Fibroblast of villous mesenchyme (primary cell): ENCODE measurements at regions not wholly inside any gene's neighbourhood (a gene's known extent, or its start where the extent isn't known, plus 50 kb on each side); places are given as distances from the start of the nearest gene placed in this dataset.

Source experiments
- DNase-seq: peaks from one replicate; pipeline ENCODE4 v3.0.0-alpha.2; 2010; ENCODE audit warnings: low read depth
- H3K4me3 ChIP-seq: 2 replicates; pipeline ENCODE4 v1.5.1; 2011; ENCODE audit warnings: low read depth, mild to moderate bottlenecking, low read length
- TF ChIP-seq, protein P1 (sequence below): IDR thresholded peaks from 2 replicates; pipeline ENCODE4 v1.5.1; 2012; ENCODE audit warnings: low read depth, mild to moderate bottlenecking, low read length; ENCODE audit not compliant: insufficient read depth

DNA sequence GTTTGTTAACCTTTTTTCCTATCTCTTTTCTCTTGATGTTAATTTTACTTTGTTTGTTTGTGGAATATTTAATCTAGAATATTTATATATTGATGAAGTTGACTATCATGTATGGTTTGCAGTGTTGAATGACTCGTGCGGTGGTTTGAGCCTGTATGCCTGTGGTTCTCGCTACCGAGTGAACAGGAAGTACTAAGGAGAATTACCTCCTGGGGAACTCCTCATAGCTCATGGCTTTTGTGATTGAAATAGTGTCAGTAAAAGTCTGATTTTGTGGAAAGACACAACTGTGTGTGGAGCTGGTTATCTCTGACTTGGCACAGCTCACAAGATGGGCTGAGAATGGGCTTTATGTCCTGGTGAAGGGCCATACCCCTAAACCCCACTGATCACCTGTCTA is 498.6 kb downstream of the GLRX3 start:
- TF ChIP-seq, protein P1, sequence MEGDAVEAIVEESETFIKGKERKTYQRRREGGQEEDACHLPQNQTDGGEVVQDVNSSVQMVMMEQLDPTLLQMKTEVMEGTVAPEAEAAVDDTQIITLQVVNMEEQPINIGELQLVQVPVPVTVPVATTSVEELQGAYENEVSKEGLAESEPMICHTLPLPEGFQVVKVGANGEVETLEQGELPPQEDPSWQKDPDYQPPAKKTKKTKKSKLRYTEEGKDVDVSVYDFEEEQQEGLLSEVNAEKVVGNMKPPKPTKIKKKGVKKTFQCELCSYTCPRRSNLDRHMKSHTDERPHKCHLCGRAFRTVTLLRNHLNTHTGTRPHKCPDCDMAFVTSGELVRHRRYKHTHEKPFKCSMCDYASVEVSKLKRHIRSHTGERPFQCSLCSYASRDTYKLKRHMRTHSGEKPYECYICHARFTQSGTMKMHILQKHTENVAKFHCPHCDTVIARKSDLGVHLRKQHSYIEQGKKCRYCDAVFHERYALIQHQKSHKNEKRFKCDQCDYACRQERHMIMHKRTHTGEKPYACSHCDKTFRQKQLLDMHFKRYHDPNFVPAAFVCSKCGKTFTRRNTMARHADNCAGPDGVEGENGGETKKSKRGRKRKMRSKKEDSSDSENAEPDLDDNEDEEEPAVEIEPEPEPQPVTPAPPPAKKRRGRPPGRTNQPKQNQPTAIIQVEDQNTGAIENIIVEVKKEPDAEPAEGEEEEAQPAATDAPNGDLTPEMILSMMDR: no peak
- H3K4me3 ChIP-seq: no peak overlapping the region
- DNase-seq: no peak

DNA sequence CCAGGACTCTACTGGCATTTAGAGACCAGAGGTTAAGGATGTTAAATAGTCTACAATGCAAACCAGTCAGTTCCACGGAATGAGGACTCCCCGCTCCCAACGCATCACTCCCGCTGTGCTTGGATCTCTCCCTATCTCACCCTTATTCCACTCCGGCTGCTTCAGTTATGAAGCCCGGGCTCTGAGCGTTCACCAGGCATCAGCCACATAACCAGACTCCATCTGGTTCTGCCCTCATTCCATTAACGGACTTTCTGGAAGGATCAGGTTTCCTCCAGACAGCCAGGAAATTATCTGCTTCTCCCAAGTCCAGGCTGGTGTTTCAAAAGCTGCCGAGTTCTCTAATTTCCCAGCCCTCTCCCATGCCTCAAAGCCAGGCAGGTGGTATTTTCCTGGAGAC is 499.3 kb downstream of the GLRX3 start:
- no peak for DNase-seq
- TF ChIP-seq, protein P1: no peak
- no peak overlapping the region for H3K4me3 ChIP-seq

DNA sequence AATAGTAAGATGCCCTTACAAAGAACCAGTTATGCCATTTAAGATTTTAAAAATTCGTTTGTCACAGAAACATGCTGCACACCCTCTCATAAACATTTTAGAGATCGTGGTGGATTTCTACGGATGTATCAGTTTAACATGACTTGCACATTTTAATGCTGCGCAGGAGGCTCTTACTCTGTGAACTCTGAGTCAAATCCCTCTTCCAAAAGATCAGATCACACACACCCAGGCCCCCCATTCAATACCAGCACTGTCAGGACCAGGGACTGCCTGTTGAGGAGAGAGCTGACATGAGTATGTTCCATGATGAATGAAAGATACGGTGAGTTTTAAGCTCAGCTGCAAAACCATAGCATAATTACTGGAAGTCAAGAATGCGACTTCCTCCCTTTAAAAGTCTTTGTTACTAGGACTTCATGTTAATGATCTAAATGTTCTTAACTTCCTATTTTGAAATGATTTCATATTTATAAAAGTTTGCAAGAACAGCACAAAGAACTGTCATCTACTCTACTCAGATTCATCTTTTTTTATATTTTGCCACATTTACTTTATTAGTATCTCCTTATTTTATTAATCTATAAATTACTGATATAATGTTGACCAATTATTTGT is 500.2 kb downstream of the GLRX3 start:
- no peak overlapping the region for H3K4me3 ChIP-seq
- no peak for DNase-seq
- TF ChIP-seq, protein P1: no peak

DNA sequence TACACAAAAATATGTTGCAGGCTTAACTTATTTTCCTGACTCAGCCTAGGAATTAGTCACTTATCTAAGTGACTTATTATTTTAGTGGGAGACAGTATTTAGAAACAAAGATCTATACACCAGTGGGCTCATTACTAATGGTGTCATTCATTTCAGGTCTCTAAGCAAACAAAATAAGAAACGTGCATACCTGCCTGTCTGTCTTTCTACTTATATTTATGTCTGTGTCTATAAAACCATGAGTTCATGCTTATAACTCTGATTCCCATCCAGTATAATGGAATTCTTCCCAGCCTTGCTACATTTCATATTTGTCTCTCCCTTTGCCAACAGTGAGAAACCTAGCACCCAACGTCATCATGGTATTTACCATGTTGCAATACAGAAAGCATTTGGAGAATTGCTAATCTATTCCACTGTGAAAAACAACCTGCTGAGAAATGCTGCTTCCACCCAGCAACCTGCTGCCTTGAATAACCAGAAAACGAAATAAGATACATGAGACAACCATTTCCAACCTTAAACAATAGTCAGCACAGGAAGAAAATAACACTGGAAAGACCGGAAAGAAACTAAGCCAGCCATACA is 501.0 kb downstream of the GLRX3 start:
- TF ChIP-seq, protein P1: no peak
- no peak overlapping the region for H3K4me3 ChIP-seq
- no peak for DNase-seq

DNA sequence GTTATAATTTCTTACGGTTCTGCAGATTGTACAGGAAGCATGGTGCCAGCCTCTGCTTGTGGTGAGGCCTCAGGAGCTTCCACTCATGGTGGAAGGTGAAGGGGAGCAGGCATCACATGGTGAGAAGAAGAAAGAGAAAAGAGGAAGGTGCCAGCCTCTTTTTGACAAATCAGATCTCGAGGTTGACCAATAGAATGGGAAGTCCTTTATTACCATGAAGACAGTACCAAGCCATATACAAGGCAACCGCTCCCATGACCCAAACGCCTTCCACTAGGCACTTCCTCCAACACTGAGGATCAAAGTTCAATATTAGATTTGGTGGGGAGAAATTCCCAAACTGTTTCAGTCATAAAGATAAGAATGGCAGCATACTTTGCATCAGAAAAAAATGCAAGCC is 502.8 kb downstream of the GLRX3 start:
- no peak for DNase-seq
- TF ChIP-seq, protein P1: no peak
- H3K4me3 ChIP-seq: no peak overlapping the region

DNA sequence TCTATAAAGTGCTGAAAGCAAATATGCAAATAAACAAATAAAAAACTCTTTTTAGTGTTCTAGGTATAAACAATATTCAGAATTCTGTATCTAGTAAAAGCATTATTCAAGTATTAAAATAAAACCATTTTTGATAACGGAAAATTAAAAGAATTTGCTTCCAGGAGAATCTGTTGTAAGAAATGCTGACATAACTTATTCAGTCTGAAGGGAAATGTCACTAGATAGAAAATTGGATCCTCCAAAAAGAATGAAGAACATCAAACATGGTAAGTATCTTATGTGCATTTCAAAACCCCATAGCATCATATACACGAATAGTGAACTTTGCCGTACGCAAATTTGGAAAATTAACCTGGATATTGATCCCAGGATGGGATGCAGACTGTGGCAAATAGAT is 506.7 kb downstream of the GLRX3 start:
- TF ChIP-seq, protein P1: no peak
- H3K4me3 ChIP-seq: no peak overlapping the region
- DNase-seq: no peak

DNA sequence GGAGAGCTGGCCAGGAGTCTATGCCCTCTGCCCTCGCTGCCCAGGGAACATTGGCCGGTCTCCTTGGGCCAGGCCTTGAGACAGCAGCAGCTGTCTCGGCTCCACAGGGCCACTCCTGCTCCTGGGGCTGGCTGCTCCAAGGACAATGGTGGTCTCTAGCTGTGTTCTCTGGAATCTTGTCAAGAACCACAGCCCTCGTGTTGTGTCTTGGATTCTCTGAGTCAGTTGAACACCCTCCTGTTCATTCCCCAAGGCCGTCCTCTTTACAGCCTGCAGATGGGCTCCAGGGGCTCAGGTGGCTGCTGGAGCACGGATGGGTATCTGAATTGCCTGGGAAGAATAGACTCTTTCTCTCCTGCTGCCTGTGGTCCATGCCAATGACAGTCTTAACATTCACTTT is 511.1 kb downstream of the GLRX3 start:
- no peak for DNase-seq
- H3K4me3 ChIP-seq: no peak overlapping the region
- TF ChIP-seq, protein P1: no peak
